NCI-H82 (cell line): ENCODE measurements at regions not wholly inside any gene's neighbourhood (a gene's known extent, or its start where the extent isn't known, plus 50 kb on each side); places are given as distances from the start of the nearest gene placed in this dataset.
"Not testable (repeated sequence)": the region's sequence is repeated elsewhere in the genome, so short reads cannot be mapped to it uniquely, and the experiment has no call there.

Source experiments
- DNase-seq: peaks from one replicate; lab custom pipeline; 2025; lab: John Stamatoyannopoulos, UW

- no peak for DNase-seq
Observed at GRCh38 chr3:182400838-182401237, 392.5 kb upstream of the ATP11B start.

- no peak for DNase-seq
Observed at GRCh38 chr3:182404031-182404430, 389.3 kb upstream of the ATP11B start.

- DNase-seq, result no peak
Observed at GRCh38 chr3:182405759-182406158, 387.5 kb upstream of the ATP11B start.

GRCh38 chr3:182406786-182407185 lies 386.5 kb upstream of the ATP11B start:
- no peak for DNase-seq

- no peak for DNase-seq
Observed at GRCh38 chr3:182410051-182410450, 383.3 kb upstream of the ATP11B start.

GRCh38 chr3:182412066-182412465 lies 381.2 kb upstream of the ATP11B start:
- DNase-seq, result no peak

- DNase-seq, result no peak
Observed at GRCh38 chr3:182413061-182413460, 380.2 kb upstream of the ATP11B start.

- no peak for DNase-seq
Observed at GRCh38 chr3:182413682-182414081, 379.6 kb upstream of the ATP11B start.

- DNase-seq, result no peak
Observed at GRCh38 chr3:182414586-182414985, 378.7 kb upstream of the ATP11B start.

- no peak for DNase-seq
Observed at GRCh38 chr3:182420741-182421140, 372.6 kb upstream of the ATP11B start.

GRCh38 chr3:182424006-182424405 lies 369.3 kb upstream of the ATP11B start:
- DNase-seq, result no peak

GRCh38 chr3:182425926-182426718 lies 367.2 kb upstream of the ATP11B start:
- not testable (repeated sequence) for DNase-seq

GRCh38 chr3:182431972-182432371 lies 361.3 kb upstream of the ATP11B start:
- DNase-seq, result not testable (repeated sequence)

GRCh38 chr3:182435860-182436259 lies 357.4 kb upstream of the ATP11B start:
- no peak for DNase-seq

GRCh38 chr3:182436547-182436946 lies 356.8 kb upstream of the ATP11B start:
- DNase-seq, result no peak

- DNase-seq, result no peak
Observed at GRCh38 chr3:182438398-182438797, 354.9 kb upstream of the ATP11B start.

- DNase-seq, result no peak
Observed at GRCh38 chr3:182440101-182440500, 353.2 kb upstream of the ATP11B start.

GRCh38 chr3:182445576-182445975 lies 347.7 kb upstream of the ATP11B start:
- no peak for DNase-seq

- DNase-seq, result peak; percentile 26
Observed at GRCh38 chr3:182450942-182451787, 342.1 kb upstream of the ATP11B start.

GRCh38 chr3:182451871-182452270 lies 341.4 kb upstream of the ATP11B start:
- DNase-seq, result peak; percentile 72

GRCh38 chr3:182455011-182455410 lies 338.3 kb upstream of the ATP11B start:
- no peak for DNase-seq

GRCh38 chr3:182460303-182460702 lies 333.0 kb upstream of the ATP11B start:
- DNase-seq, result no peak

- no peak for DNase-seq
Observed at GRCh38 chr3:182462152-182462551, 331.2 kb upstream of the ATP11B start.
